Tibial nerve (tissue), 4 donors: ENCODE measurements at regions not wholly inside any gene's neighbourhood (a gene's known extent, or its start where the extent isn't known, plus 50 kb on each side); places are given as distances from the start of the nearest gene placed in this dataset.

Source experiments
- DNase-seq, 2 donors: peaks; one replicate each; pipeline ENCODE4 v3.0.0-alpha.2; 2019; ENCODE audit warnings: low spot score in 2 of 2
- H3K27ac ChIP-seq, 4 donors: fragments of 200-600 bp; sonication (generic) in 3 of 4; one replicate each; pipeline ENCODE4 v1.5.1; 2017 to 2019; ENCODE audit warnings: mild to moderate bottlenecking in 1 of 4
- H3K27me3 ChIP-seq, 2 donors: fragments of 200-600 bp; sonication (generic) in 1 of 2; one replicate each; pipeline versions ENCODE4 v1.5.1 to v1.6.0; 2017 to 2019
- H3K36me3 ChIP-seq, 3 donors: fragments of 200-600 bp; sonication (generic); one replicate each; pipeline ENCODE4 v1.5.1; 2018 to 2019
- H3K4me1 ChIP-seq, 4 donors: fragments of 200-600 bp; sonication (generic) in 3 of 4; one replicate each; pipeline ENCODE4 v1.5.1; 2017 to 2019
- H3K4me3 ChIP-seq, 4 donors: fragments of 200-600 bp; sonication (generic) in 3 of 4; one replicate each; pipeline ENCODE4 v1.5.1; 2017 to 2019; ENCODE audit warnings: mild to moderate bottlenecking in 1 of 4, moderate library complexity in 1 of 4
- H3K9me3 ChIP-seq, 4 donors: fragments of 200-600 bp; sonication (generic) in 3 of 4; one replicate each; pipeline ENCODE4 v1.5.1; 2017 to 2019
- CTCF ChIP-seq, 5 experiments: fragments of 200-600 bp in 3 of 5; fragments of 450-650 bp in 2 of 5; sonication (generic) in 3 of 5; IDR thresholded peaks; one replicate each; pipeline ENCODE4 v1.5.1; 2016 to 2019; ENCODE audit warnings: antibody characterized with exemption in 5 of 5, mild to moderate bottlenecking in 3 of 5, moderate library complexity in 2 of 5
- EP300 ChIP-seq, 2 donors: sonication (generic); formaldehyde crosslinking; IDR thresholded peaks; one replicate each; pipeline ENCODE4 v1.6.1; 2017; ENCODE audit warnings: antibody characterized with exemption in 2 of 2, mild to moderate bottlenecking in 1 of 2
- POLR2A ChIP-seq, 2 donors: fragments of 450-650 bp; IDR thresholded peaks; one replicate each; pipeline ENCODE4 v1.6.1; 2017; ENCODE audit warnings: antibody characterized with exemption in 2 of 2, mild to moderate bottlenecking in 2 of 2, moderate library complexity in 2 of 2
- WGBS, 2 donors: methylation state at CpG; one replicate each; pipeline ENCODE4 v1.1.5; 2018; 5-methylcytosine and 5-hydroxymethylcytosine counted together

DNA sequence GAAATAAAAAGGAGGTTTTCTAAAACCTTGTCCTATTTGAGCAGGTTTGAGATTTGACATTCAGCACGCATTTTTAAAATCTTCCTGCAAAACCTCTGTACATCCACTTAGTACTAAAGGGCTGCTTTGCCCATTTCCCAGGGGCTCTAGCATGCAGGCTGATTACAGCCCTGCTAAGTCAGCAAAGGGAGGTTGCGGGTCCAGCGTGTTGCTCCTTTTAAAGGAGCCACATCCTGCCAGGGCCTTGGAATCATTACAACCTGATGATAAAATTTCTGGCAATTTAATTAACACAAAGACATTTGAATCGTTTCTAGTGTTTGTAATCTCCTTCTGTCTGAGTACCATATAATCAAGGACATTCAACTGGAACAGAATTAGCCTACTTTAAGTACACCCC, 455.1 kb upstream of the CITED2 start:
- Histone ChIP-seq H3K27me3 (no peaks in the 10 kb centered on the region), H3K27ac (no peak overlapping the region), H3K36me3 (no peaks in the 10 kb centered on the region), H3K9me3 (no peaks in the 10 kb centered on the region), H3K4me3 (no peak overlapping the region), H3K4me1 (peaks cover 0 to 13% (median 0%) of the 10 kb centered on the region in 4 donors)
- no peak for DNase-seq
- TF ChIP-seq POLR2A (IDR thresholded peaks at IDR 0.05) (no peak), EP300 (IDR thresholded peaks at IDR 0.05) (no peak), CTCF (IDR thresholded peaks at IDR 0.05) (no peak)
- 60 to 63% methylated on average over 4 of the region's 4 CpGs for WGBS, 2 donors

DNA sequence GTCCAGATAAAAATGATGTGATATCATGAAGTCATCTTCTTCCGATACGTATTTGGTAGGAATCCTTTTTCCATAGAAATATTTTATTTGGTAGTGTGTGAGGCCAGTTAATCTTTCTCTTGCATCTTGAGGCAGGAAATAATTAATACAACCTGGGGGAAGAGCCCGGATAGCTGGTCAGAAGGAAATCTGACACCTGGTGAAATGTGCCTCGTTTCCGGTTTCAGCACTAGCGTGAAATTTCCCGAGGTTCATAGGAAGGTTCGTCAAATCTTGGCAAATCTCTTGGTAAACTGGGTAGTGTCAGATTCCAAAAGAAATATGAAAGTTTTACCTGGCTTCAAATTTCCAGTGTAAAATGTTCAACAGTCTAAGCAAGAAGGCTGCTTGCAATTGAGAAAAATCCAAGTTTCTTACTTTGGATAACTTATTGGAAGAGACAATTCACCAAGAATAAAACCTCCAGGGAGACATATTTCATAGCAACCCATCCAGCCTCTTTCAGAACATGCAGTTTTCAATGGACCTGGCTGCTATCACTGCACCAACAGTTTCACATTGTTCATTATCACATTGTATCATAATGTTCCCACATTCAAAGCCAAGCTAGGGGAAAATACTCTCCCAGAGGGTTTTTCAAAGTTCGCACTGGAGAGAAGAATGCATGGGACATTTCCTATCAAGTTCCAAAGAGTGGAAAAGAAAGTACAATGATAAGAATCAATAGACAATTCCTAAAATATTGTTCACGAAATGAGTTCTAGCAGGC, 454.5 kb upstream of the CITED2 start:
- Histone ChIP-seq H3K4me1 (peaks cover 0 to 13% (median 0%) of the 10 kb centered on the region in 4 donors), H3K27ac (no peak overlapping the region), H3K27me3 (no peaks in the 10 kb centered on the region), H3K9me3 (no peaks in the 10 kb centered on the region), H3K36me3 (no peaks in the 10 kb centered on the region), H3K4me3 (no peak overlapping the region)
- no peak for TF ChIP-seq CTCF (IDR thresholded peaks at IDR 0.05)
- no peak for TF ChIP-seq EP300 (IDR thresholded peaks at IDR 0.05)
- no peak for TF ChIP-seq POLR2A (IDR thresholded peaks at IDR 0.05)
- DNase-seq, result no peak
- WGBS, 2 donors, result 80% methylated on average over 10 of the region's 10 CpGs

DNA sequence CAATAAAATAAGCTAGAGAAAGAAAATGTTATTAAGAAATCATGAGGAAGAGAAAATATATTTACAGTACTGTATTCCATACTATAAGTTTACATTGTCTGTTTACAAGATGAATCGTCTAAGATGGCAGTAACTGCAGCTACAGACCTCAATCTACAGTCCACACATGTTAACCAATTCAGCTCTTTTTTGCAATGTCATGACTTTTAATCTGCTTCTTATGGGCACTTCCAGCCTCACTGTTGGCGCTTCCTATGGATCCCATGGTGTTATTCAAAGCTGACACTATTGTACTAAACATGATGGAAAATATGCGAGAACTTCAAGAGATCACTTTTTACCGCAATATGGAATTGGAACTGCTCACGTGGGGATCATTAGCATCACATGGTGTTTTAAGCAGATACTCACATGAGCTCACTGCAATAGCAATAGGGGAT, 451.5 kb upstream of the CITED2 start:
- no peak overlapping the region for H3K27ac ChIP-seq
- WGBS, 2 donors, result 87 to 94% methylated on average over 5 of the region's 5 CpGs
- H3K9me3 ChIP-seq, result no peaks in the 10 kb centered on the region
- TF ChIP-seq CTCF (IDR thresholded peaks at IDR 0.05), result no peak
- no peak for TF ChIP-seq EP300 (IDR thresholded peaks at IDR 0.05)
- no peak for TF ChIP-seq POLR2A (IDR thresholded peaks at IDR 0.05)
- no peaks in the 10 kb centered on the region for H3K27me3 ChIP-seq
- H3K4me1 ChIP-seq, result peaks cover 0 to 13% (median 0%) of the 10 kb centered on the region in 4 donors
- DNase-seq, result no peak
- no peaks in the 10 kb centered on the region for H3K36me3 ChIP-seq
- no peak overlapping the region for H3K4me3 ChIP-seq

GRCh38 chr6:139824864-139825263, 450.4 kb upstream of the CITED2 start:
- H3K4me3 ChIP-seq, result no peak overlapping the region
- H3K27me3 ChIP-seq, result no peaks in the 10 kb centered on the region
- no peaks in the 10 kb centered on the region for H3K9me3 ChIP-seq
- 93 to 97% methylated on average over 2 of the region's 2 CpGs for WGBS, 2 donors
- no peak for DNase-seq
- H3K36me3 ChIP-seq, result no peaks in the 10 kb centered on the region
- no peak for TF ChIP-seq POLR2A (IDR thresholded peaks at IDR 0.05)
- TF ChIP-seq CTCF (IDR thresholded peaks at IDR 0.05), result no peak
- H3K27ac ChIP-seq, result no peak overlapping the region
- peaks cover 0 to 13% (median 0%) of the 10 kb centered on the region in 4 donors for H3K4me1 ChIP-seq

GRCh38 chr6:139823808-139824126, 449.3 kb upstream of the CITED2 start:
- H3K4me3 ChIP-seq, result no peak overlapping the region
- no peak overlapping the region for H3K27ac ChIP-seq
- H3K27me3 ChIP-seq, result no peaks in the 10 kb centered on the region
- TF ChIP-seq POLR2A (IDR thresholded peaks at IDR 0.05) (no peak), CTCF (IDR thresholded peaks at IDR 0.05) (no peak), EP300 (IDR thresholded peaks at IDR 0.05) (no peak)
- DNase-seq, result no peak
- peaks cover 0 to 3% (median 0%) of the 10 kb centered on the region in 4 donors for H3K4me1 ChIP-seq
- WGBS, 2 donors, result 79 to 100% methylated on average over 1 of the region's 1 CpG
- no peaks in the 10 kb centered on the region for H3K9me3 ChIP-seq
- no peaks in the 10 kb centered on the region for H3K36me3 ChIP-seq
